Stomach (tissue), 4 donors: ENCODE measurements at regions not wholly inside any gene's neighbourhood (a gene's known extent, or its start where the extent isn't known, plus 50 kb on each side); places are given as distances from the start of the nearest gene placed in this dataset.

Experiments used
- EP300 ChIP-seq: sonication (generic); formaldehyde crosslinking; IDR thresholded peaks from one replicate; pipeline ENCODE4 v1.6.1; 2017; ENCODE audit warnings: antibody characterized with exemption
- POLR2A ChIP-seq, 4 donors: fragments of 450-650 bp; IDR thresholded peaks; one replicate each; pipeline ENCODE4 v1.6.1; 2016; ENCODE audit warnings: antibody characterized with exemption in 4 of 4, control low read depth in 2 of 4, mild to moderate bottlenecking in 1 of 4, moderate library complexity in 1 of 4
- POLR2AphosphoS5 ChIP-seq, 3 donors: sonication (generic); formaldehyde crosslinking; IDR thresholded peaks; one replicate each; pipeline ENCODE4 v1.6.1; 2016; ENCODE audit warnings: antibody characterized with exemption in 3 of 3
- TF ChIP-seq, protein P1 (sequence below), 7 experiments: fragments of 450-650 bp in 4 of 7; fragments of 200-600 bp in 3 of 7; sonication (generic) in 3 of 7; IDR thresholded peaks; one replicate each; pipeline ENCODE4 v1.5.1; 2016 to 2019; ENCODE audit warnings: antibody characterized with exemption in 7 of 7, control low read depth in 2 of 7, mild to moderate bottlenecking in 1 of 7

- no peak for TF ChIP-seq POLR2A (IDR thresholded peaks at IDR 0.05)
- TF ChIP-seq, protein P1, sequence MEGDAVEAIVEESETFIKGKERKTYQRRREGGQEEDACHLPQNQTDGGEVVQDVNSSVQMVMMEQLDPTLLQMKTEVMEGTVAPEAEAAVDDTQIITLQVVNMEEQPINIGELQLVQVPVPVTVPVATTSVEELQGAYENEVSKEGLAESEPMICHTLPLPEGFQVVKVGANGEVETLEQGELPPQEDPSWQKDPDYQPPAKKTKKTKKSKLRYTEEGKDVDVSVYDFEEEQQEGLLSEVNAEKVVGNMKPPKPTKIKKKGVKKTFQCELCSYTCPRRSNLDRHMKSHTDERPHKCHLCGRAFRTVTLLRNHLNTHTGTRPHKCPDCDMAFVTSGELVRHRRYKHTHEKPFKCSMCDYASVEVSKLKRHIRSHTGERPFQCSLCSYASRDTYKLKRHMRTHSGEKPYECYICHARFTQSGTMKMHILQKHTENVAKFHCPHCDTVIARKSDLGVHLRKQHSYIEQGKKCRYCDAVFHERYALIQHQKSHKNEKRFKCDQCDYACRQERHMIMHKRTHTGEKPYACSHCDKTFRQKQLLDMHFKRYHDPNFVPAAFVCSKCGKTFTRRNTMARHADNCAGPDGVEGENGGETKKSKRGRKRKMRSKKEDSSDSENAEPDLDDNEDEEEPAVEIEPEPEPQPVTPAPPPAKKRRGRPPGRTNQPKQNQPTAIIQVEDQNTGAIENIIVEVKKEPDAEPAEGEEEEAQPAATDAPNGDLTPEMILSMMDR (IDR thresholded peaks at IDR 0.05), result no peak
- no peak for TF ChIP-seq POLR2AphosphoS5 (IDR thresholded peaks at IDR 0.05)
- no peak for TF ChIP-seq EP300
Measured at GRCh38 chr7:114264023-114264422, 150.6 kb upstream of the FOXP2 start.
